ENCODE measurements at regions not wholly inside any gene's neighbourhood (a gene's known extent, or its start where the extent isn't known, plus 50 kb on each side); places are given as distances from the start of the nearest gene placed in this dataset.

- TF ChIP-seq WT1 (tag by site-specific recombination; IDR thresholded peaks at IDR 0.05) (no peak), ZBTB20 (tag by site-specific recombination; IDR thresholded peaks at IDR 0.05) (no peak), REST (tag by site-specific recombination; IDR thresholded peaks at IDR 0.05) (no peak), CTCF (tag by site-specific recombination; IDR thresholded peaks at IDR 0.05) (no peak), HOXA7 (CRISPR knock-in tag; IDR thresholded peaks at IDR 0.05; ENCODE audit: borderline replicate concordance) (no peak), ZNF121 (tag by site-specific recombination; IDR thresholded peaks at IDR 0.05) (no peak)
These were observed 185.1 kb downstream of the CDH26 start for GRCh38 chr20:60143261-60143842.

All from HEK293 (cell line).